ENCODE measurements at regions not wholly inside any gene's neighbourhood (a gene's known extent, or its start where the extent isn't known, plus 50 kb on each side); places are given as distances from the start of the nearest gene placed in this dataset.

GRCh38 chr4:176627916-176628315 lies 164.8 kb downstream of the VEGFC start:
- no peak for DNase-seq (ENCODE audit: low read depth, low spot score)

GRCh38 chr4:176631611-176632010 lies 161.1 kb downstream of the VEGFC start:
- no peak for DNase-seq (ENCODE audit: low read depth, low spot score)

Measured in pulmonary artery endothelial cell (primary cell).